Sigmoid colon (tissue), 4 donors: ENCODE measurements at regions not wholly inside any gene's neighbourhood (a gene's known extent, or its start where the extent isn't known, plus 50 kb on each side); places are given as distances from the start of the nearest gene placed in this dataset.

Experiments
- CTCF ChIP-seq, 4 experiments: fragments of 450-650 bp in 3 of 4; fragments of 200-600 bp in 1 of 4; IDR thresholded peaks; one replicate each; pipeline ENCODE4 v1.5.1; 2016 to 2019; ENCODE audit warnings: antibody characterized with exemption in 4 of 4, mild to moderate bottlenecking in 3 of 4, moderate library complexity in 2 of 4
- POLR2A ChIP-seq, 2 donors: fragments of 450-650 bp; IDR thresholded peaks; one replicate each; pipeline ENCODE4 v1.6.1; 2016; ENCODE audit warnings: antibody characterized with exemption in 2 of 2, mild to moderate bottlenecking in 2 of 2, moderate library complexity in 2 of 2
- POLR2AphosphoS5 ChIP-seq, 4 donors: sonication (generic); formaldehyde crosslinking; IDR thresholded peaks; one replicate each; pipeline ENCODE4 v1.6.1; 2017; ENCODE audit warnings: antibody characterized with exemption in 4 of 4

GRCh38 chr6:25197111-25197510, 82.1 kb upstream of the CARMIL1 start:
- TF ChIP-seq CTCF (IDR thresholded peaks at IDR 0.05) (no peak), POLR2A (IDR thresholded peaks at IDR 0.05) (no peak), POLR2AphosphoS5 (IDR thresholded peaks at IDR 0.05) (no peak)
